Liver (tissue), 8 donors: ENCODE measurements at regions not wholly inside any gene's neighbourhood (a gene's known extent, or its start where the extent isn't known, plus 50 kb on each side); places are given as distances from the start of the nearest gene placed in this dataset.

Experiments used
- DNase-seq: peaks from one replicate; pipeline ENCODE4 v3.0.0-alpha.2; 2017; ENCODE audit warnings: low spot score
- H3K27ac ChIP-seq, 2 donors: one replicate each; pipeline ENCODE4 v1.7.0; 2013; ENCODE audit warnings: inconsistent platforms in 2 of 2, low read length in 2 of 2, control low read depth in 1 of 2, low read depth in 1 of 2, mild to moderate bottlenecking in 1 of 2
- H3K27me3 ChIP-seq, 4 donors: one replicate each; pipeline versions ENCODE4 v1.6.1 to v1.7.0; 2013; ENCODE audit warnings: low read length in 3 of 4, inconsistent platforms in 1 of 4, mild to moderate bottlenecking in 1 of 4, moderate library complexity in 1 of 4; ENCODE audit not compliant: control insufficient read depth in 4 of 4, insufficient read depth in 4 of 4
- H3K36me3 ChIP-seq, 4 donors: one replicate each; pipeline versions ENCODE4 v1.6.1 to v1.7.0; 2013; ENCODE audit warnings: low read length in 3 of 4, mild to moderate bottlenecking in 3 of 4, low read depth in 1 of 4, moderate library complexity in 1 of 4; ENCODE audit not compliant: control insufficient read depth in 4 of 4, insufficient read depth in 3 of 4
- H3K4me1 ChIP-seq, 4 donors: one replicate each; pipeline versions ENCODE4 v1.6.1 to v1.7.0; 2013; ENCODE audit warnings: low read length in 3 of 4, mild to moderate bottlenecking in 3 of 4, moderate library complexity in 1 of 4; ENCODE audit not compliant: control insufficient read depth in 4 of 4, insufficient read depth in 4 of 4
- H3K4me3 ChIP-seq, 3 donors: one replicate each; pipeline versions ENCODE4 v1.6.1 to v1.7.0; 2013; ENCODE audit warnings: low read length in 3 of 3, control low read depth in 1 of 3, low read depth in 1 of 3, mild to moderate bottlenecking in 1 of 3
- H3K9ac ChIP-seq, 2 donors: one replicate each; pipeline ENCODE4 v1.7.0; 2013; ENCODE audit warnings: low read length in 2 of 2, mild to moderate bottlenecking in 2 of 2, moderate library complexity in 2 of 2, control low read depth in 1 of 2, low read depth in 1 of 2
- H3K9me3 ChIP-seq, 4 donors: one replicate each; pipeline versions ENCODE4 v1.6.1 to v1.7.0; 2013; ENCODE audit warnings: low read length in 3 of 4; ENCODE audit not compliant: control insufficient read depth in 4 of 4
- ATF3 ChIP-seq: IDR thresholded peaks from 2 replicates; pipeline ENCODE4 v1.6.1; 2016; ENCODE audit warnings: antibody characterized with exemption
- EGR1 ChIP-seq, 2 donors: IDR thresholded peaks; 2 replicates each; pipeline ENCODE4 v1.6.1; 2016 to 2018; ENCODE audit warnings: antibody characterized with exemption in 2 of 2, low read depth in 2 of 2
- FOXA1 ChIP-seq: IDR thresholded peaks from 2 replicates; pipeline ENCODE4 v1.6.1; 2016; ENCODE audit warnings: antibody characterized with exemption
- FOXA2 ChIP-seq: IDR thresholded peaks from 2 replicates; pipeline ENCODE4 v1.6.1; 2016; ENCODE audit warnings: antibody characterized with exemption
- GABPA ChIP-seq, 2 donors: IDR thresholded peaks in 1 of 2; conservative IDR thresholded peaks in 1 of 2; 2 replicates each; pipeline ENCODE4 v1.6.1; 2016; ENCODE audit warnings: antibody characterized with exemption in 2 of 2, mild to moderate bottlenecking in 1 of 2, moderate library complexity in 1 of 2
- HNF4A ChIP-seq, 2 donors: conservative IDR thresholded peaks; 2 replicates each; pipeline ENCODE4 v1.6.1; 2016; ENCODE audit warnings: antibody characterized with exemption in 2 of 2, mild to moderate bottlenecking in 2 of 2
- HNF4G ChIP-seq: IDR thresholded peaks from 2 replicates; pipeline ENCODE4 v1.6.1; 2016; ENCODE audit warnings: antibody characterized with exemption
- JUND ChIP-seq, 2 donors: IDR thresholded peaks; 2 replicates each; pipeline ENCODE4 v1.6.1; 2016; ENCODE audit warnings: antibody characterized with exemption in 2 of 2
- MAX ChIP-seq: IDR thresholded peaks from 2 replicates; pipeline ENCODE4 v1.6.1; 2016; ENCODE audit warnings: antibody characterized with exemption
- NR2F2 ChIP-seq: IDR thresholded peaks from 2 replicates; pipeline ENCODE4 v1.6.1; 2016; ENCODE audit warnings: antibody characterized with exemption
- RAD21 ChIP-seq, 2 donors: IDR thresholded peaks; 2 replicates each; pipeline ENCODE4 v1.6.1; 2016; ENCODE audit warnings: antibody characterized with exemption in 2 of 2, mild to moderate bottlenecking in 2 of 2
- REST ChIP-seq: IDR thresholded peaks from 2 replicates; pipeline ENCODE4 v1.6.1; 2016; ENCODE audit warnings: antibody characterized with exemption, mild to moderate bottlenecking
- RXRA ChIP-seq, 2 donors: IDR thresholded peaks; 2 replicates each; pipeline ENCODE4 v1.6.1; 2017 to 2018; ENCODE audit warnings: antibody characterized with exemption in 2 of 2, mild to moderate bottlenecking in 1 of 2
- SP1 ChIP-seq: IDR thresholded peaks from 2 replicates; pipeline ENCODE4 v1.6.1; 2018; ENCODE audit warnings: antibody characterized with exemption, mild to moderate bottlenecking
- TAF1 ChIP-seq: conservative IDR thresholded peaks from 2 replicates; pipeline ENCODE4 v1.6.1; 2016; ENCODE audit warnings: antibody characterized with exemption, mild to moderate bottlenecking
- YY1 ChIP-seq: IDR thresholded peaks from 2 replicates; pipeline ENCODE4 v1.6.1; 2016; ENCODE audit warnings: antibody characterized with exemption, mild to moderate bottlenecking
- ZBTB33 ChIP-seq: IDR thresholded peaks from 2 replicates; pipeline ENCODE4 v1.6.1; 2016; ENCODE audit warnings: antibody characterized with exemption
- WGBS: extraction: QIAGEN DNeasy Blood & Tissue Kit; methylation state at CpG from one replicate; pipeline ENCODE4 v1.1.7; 2013; 5-methylcytosine and 5-hydroxymethylcytosine counted together
- TF ChIP-seq, protein P1 (sequence below): fragments of 150-350 bp; IDR thresholded peaks from 2 replicates; pipeline ENCODE4 v1.5.1; 2017; ENCODE audit warnings: improper control_type of control experiment, low read depth, low read length; ENCODE audit not compliant: missing input control
- donor health status: healthy.
- donor health status: healthy.
- donor health status: healthy.
- donor health status: healthy.
- donor health status: healthy.

DNA sequence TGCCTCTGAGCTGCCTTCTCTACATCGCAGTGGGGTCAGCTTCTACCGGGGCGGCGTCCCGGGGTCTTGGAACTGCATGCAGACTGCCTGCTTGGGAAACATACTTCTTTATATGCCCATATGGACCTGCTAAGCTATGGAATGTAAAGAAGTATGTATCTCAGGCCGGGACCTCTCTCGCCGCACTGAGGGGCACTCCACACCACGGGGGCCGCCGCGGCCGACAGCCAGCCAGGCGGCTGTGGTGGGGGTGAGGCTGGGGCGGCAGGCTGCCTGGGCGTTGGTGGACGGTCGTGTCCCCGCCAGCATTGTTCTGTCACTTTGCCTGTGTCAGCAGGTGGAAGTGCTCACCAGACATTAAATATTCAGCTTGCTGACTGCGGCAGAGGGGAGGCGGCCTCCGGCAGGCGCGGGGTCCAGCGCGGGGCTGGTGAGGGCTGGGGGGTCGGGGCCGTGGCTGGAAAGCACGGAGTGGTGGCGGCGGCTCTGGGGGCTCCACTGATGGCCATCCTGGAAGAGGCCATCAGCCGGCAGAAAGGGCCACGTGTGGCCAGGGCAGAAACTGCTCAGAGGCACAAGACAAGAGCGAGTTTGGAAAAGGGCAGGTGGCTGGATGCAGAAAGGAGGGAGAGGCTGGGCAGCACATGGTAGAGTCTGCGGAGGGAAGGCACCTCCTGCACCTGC, 78.6 kb upstream of the GATA5 start:
- TF ChIP-seq RXRA (IDR thresholded peaks at IDR 0.05), result no peak
- TF ChIP-seq NR2F2, result no peak
- Histone ChIP-seq H3K36me3 (no peaks in the 10 kb centered on the region), H3K4me1 (peaks cover 0 to 15% (median 2%) of the 10 kb centered on the region in 4 donors), H3K4me3 (no peak overlapping the region), H3K27ac (no peak overlapping the region), H3K9me3 (no peaks in the 10 kb centered on the region), H3K9ac (no peak overlapping the region), H3K27me3 (peaks cover 0 to 6% (median 3%) of the 10 kb centered on the region in 4 donors)
- no peak for DNase-seq
- 73% methylated on average over 35 of the region's 35 CpGs for WGBS

DNA sequence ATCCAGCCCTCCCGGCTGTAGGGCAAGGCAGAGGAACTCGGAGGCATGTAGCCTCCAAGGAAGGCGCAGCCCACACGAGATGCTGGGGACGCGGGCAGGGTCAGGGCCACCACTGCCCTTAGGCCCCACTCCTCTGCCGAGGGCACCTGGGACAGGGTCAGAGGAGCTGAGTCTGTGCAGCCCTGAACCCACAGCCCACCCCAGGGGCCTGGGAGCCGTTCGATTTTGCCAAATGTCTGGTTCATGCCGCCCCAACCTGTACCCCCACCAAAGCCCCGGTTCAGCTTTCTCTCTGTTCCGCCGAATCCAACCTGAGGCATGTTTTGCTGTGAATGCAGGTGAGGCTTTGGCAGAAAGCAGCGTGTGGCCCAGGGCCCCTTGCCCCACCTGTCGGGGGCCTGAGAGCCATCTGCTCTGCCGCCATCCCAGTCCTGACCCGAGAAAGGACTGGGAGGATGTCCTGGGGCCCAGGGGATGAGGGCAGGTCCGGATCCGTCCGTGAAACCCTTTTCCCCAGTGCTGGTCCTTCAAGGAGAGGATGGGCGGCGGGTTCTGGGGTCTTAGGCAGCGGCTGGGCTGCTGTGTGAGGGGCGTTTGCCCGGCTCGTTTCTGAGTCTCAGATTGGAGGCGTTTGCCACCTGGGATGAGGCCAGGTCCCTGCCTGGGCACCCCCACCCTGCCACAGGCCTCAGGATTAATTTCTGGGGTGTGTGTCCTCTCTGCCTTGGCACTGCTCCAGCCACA, 79.3 kb upstream of the GATA5 start:
- Histone ChIP-seq H3K36me3 (no peaks in the 10 kb centered on the region), H3K9me3 (no peaks in the 10 kb centered on the region), H3K27ac (no peak overlapping the region), H3K4me1 (peaks cover 0 to 15% (median 2%) of the 10 kb centered on the region in 4 donors), H3K9ac (no peak overlapping the region), H3K4me3 (no peak overlapping the region), H3K27me3 (peaks cover 0 to 6% (median 4%) of the 10 kb centered on the region in 4 donors)
- no peak for DNase-seq
- WGBS, result 88% methylated on average over 27 of the region's 27 CpGs
- no peak for TF ChIP-seq RAD21 (IDR thresholded peaks at IDR 0.05)
- TF ChIP-seq HNF4A (conservative IDR thresholded peaks at IDR 0.05), result no peak
- TF ChIP-seq SP1, result no peak
- no peak for TF ChIP-seq YY1

- Histone ChIP-seq H3K27ac (no peak overlapping the region), H3K27me3 (peaks cover 0 to 6% (median 4%) of the 10 kb centered on the region in 4 donors), H3K9me3 (no peaks in the 10 kb centered on the region), H3K4me1 (peaks cover 0 to 11% (median 2%) of the 10 kb centered on the region in 4 donors), H3K36me3 (no peaks in the 10 kb centered on the region), H3K9ac (no peak overlapping the region), H3K4me3 (no peak overlapping the region)
- WGBS, result 54% methylated on average over 29 of the region's 29 CpGs
- no peak for DNase-seq
- no peak for TF ChIP-seq RAD21 (IDR thresholded peaks at IDR 0.05)
- no peak for TF ChIP-seq ZBTB33
- no peak for TF ChIP-seq FOXA1
- peak; percentile 55 to 59 for TF ChIP-seq HNF4A (conservative IDR thresholded peaks at IDR 0.05)
- no peak for TF ChIP-seq TAF1
- TF ChIP-seq EGR1 (IDR thresholded peaks at IDR 0.05; ENCODE audit: low read depth in 2 of 2), result no peak
- TF ChIP-seq NR2F2, result peak; percentile 24
- TF ChIP-seq YY1, result no peak
- no peak for TF ChIP-seq SP1
- no peak for TF ChIP-seq MAX
- TF ChIP-seq, protein P1, sequence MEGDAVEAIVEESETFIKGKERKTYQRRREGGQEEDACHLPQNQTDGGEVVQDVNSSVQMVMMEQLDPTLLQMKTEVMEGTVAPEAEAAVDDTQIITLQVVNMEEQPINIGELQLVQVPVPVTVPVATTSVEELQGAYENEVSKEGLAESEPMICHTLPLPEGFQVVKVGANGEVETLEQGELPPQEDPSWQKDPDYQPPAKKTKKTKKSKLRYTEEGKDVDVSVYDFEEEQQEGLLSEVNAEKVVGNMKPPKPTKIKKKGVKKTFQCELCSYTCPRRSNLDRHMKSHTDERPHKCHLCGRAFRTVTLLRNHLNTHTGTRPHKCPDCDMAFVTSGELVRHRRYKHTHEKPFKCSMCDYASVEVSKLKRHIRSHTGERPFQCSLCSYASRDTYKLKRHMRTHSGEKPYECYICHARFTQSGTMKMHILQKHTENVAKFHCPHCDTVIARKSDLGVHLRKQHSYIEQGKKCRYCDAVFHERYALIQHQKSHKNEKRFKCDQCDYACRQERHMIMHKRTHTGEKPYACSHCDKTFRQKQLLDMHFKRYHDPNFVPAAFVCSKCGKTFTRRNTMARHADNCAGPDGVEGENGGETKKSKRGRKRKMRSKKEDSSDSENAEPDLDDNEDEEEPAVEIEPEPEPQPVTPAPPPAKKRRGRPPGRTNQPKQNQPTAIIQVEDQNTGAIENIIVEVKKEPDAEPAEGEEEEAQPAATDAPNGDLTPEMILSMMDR, result no peak
- TF ChIP-seq ATF3, result no peak
- TF ChIP-seq REST, result no peak
- no peak for TF ChIP-seq GABPA (IDR thresholded peaks at IDR 0.05 in 1 of 2, conservative IDR thresholded peaks at IDR 0.05 in 1 of 2)
- no peak for TF ChIP-seq HNF4G
- TF ChIP-seq JUND (IDR thresholded peaks at IDR 0.05), result no peak
- TF ChIP-seq RXRA (IDR thresholded peaks at IDR 0.05), result peak; percentile 31 to 66
- no peak for TF ChIP-seq FOXA2
These were observed 80.0 kb upstream of the GATA5 start for GRCh38 chr20:62555642-62556420.
